GM06990 (cell line): ENCODE measurements at regions not wholly inside any gene's neighbourhood (a gene's known extent, or its start where the extent isn't known, plus 50 kb on each side); places are given as distances from the start of the nearest gene placed in this dataset.

Experiments used
- DNase-seq: peaks from one replicate; pipeline ENCODE4 v3.0.0-alpha.2; 2011; ENCODE audit not compliant: insufficient read length; ENCODE audit errors: extremely low read depth
- H3K27me3 ChIP-seq: replicated peaks from 2 replicates; pipeline ENCODE4 v1.6.0; 2011; ENCODE audit warnings: low read length; ENCODE audit not compliant: control insufficient read depth, insufficient read depth
- H3K36me3 ChIP-seq: 2 replicates; pipeline ENCODE4 v1.5.1; 2011; ENCODE audit warnings: low read length; ENCODE audit not compliant: control insufficient read depth, insufficient read depth
- H3K4me3 ChIP-seq: replicated peaks from 2 replicates; pipeline ENCODE4 v1.5.1; 2011; ENCODE audit warnings: low read depth, mild to moderate bottlenecking, control low read depth, low read length
- CTCF ChIP-seq: IDR thresholded peaks from 2 replicates; pipeline ENCODE4 v1.5.1; 2011; ENCODE audit warnings: low read length, control low read depth, mild to moderate bottlenecking, inconsistent platforms; ENCODE audit not compliant: insufficient read depth, poor library complexity, severe bottlenecking

GRCh38 chr3:106827515-106828213 is 549.6 kb upstream of the CCDC54 start:
- no peak for DNase-seq
- Histone ChIP-seq H3K36me3 (no peaks in the 10 kb centered on the region), H3K4me3 (no peak overlapping the region), H3K27me3 (no peaks in the 10 kb centered on the region)
- no peak for TF ChIP-seq CTCF

DNA sequence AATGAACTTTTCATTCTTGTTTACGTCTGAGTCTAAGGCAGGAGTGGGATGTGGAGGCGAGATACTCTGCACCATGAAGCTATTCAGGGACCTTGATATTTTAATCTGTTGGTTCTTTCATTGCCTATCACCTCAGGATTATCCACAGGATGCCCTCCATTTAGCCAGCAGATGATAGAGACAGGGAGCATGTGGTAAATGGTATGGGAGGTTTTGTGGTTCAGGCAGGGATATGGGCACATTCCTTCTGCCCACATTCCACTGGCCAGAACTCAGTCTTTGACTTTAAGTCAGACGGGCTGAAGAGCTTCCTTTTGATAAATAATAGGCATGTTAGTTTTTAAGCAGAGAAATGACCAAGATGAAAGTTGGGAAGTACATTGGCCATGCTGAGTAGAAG is 548.0 kb upstream of the CCDC54 start:
- H3K27me3 ChIP-seq, result no peaks in the 10 kb centered on the region
- H3K4me3 ChIP-seq, result no peak overlapping the region
- no peak for TF ChIP-seq CTCF
- no peaks in the 10 kb centered on the region for H3K36me3 ChIP-seq
- no peak for DNase-seq

DNA sequence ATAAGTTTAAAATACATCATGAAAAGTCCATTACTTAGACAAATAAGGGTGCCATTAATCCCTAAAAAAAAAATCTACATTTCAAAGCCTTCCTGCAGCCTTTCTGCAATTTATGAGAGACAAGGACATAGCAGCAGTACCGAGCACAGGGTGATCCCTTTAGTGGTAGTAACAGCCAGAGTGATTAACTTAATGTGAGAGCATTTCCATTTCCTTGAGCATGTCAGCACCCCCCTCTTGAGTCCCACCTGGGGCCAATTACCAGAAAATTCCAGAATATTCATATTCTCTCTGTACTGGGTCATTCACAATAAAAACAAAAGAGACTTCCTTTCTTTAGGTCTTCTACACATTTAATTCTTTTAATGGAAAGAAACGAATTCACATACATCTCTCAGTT is 546.9 kb upstream of the CCDC54 start:
- no peaks in the 10 kb centered on the region for H3K36me3 ChIP-seq
- H3K27me3 ChIP-seq, result no peaks in the 10 kb centered on the region
- H3K4me3 ChIP-seq, result no peak overlapping the region
- no peak for TF ChIP-seq CTCF
- no peak for DNase-seq

- no peak overlapping the region for H3K4me3 ChIP-seq
- TF ChIP-seq CTCF, result no peak
- H3K36me3 ChIP-seq, result no peaks in the 10 kb centered on the region
- no peak for DNase-seq
- H3K27me3 ChIP-seq, result no peaks in the 10 kb centered on the region
These were observed 540.3 kb upstream of the CCDC54 start for GRCh38 chr3:106836906-106837305.

DNA sequence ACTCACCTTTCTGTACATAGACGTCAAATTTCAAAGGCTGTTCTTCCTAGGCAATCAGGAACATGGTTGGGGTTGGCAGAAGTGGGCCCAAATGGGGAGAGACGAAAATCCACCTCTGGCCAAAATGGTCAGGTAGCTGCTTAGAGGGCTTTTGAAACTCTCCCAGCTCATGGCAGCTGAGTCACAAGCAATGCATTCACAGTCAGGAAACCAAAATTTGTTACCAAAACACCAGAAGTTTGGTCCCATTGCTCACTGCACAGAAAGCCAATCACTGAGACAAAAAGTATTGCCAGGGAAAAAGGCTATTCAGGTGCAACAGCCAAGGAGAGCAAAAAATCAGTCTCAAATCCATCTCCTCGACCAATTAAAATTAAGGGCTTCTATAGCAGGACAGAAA is 539.6 kb upstream of the CCDC54 start:
- Histone ChIP-seq H3K27me3 (no peaks in the 10 kb centered on the region), H3K4me3 (no peak overlapping the region), H3K36me3 (no peaks in the 10 kb centered on the region)
- DNase-seq, result no peak
- no peak for TF ChIP-seq CTCF

DNA sequence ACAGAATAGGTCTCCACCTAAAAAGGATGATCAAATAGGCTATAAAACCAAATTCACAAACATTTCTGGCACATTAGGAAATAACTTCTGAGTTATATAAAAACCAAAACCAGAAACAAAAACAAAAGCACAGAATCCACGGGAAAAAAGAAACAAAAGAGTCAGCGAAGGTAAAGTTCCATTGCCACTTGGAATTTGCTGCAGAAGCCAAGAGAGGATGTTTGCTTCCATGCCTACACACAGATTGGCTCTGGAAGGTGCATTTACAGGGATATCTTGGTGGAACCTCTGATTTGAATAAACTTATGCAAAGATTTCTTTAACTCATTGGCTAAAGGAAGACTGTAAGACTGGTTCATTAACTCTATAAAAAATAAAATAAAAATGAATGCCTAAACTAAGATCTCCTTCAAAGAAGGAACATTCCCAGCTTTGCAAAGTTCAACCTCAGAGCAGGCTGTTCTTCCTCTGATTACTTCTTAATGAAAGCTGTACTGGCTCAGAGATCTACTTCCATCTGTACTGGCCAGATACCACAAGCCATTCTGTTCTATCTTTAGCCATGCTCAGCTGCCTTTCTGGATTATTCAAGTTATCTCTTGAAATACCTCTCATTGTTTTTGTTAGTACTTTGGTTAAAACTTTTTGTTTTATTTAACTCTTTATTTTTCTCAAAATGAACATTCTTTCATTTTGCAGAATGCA is 537.5 kb upstream of the CCDC54 start:
- H3K36me3 ChIP-seq, result no peaks in the 10 kb centered on the region
- no peak for DNase-seq
- no peak for TF ChIP-seq CTCF
- no peak overlapping the region for H3K4me3 ChIP-seq
- no peaks in the 10 kb centered on the region for H3K27me3 ChIP-seq
